Mucosa of stomach (tissue), 1 donor: ENCODE measurements at regions not wholly inside any gene's neighbourhood (a gene's known extent, or its start where the extent isn't known, plus 50 kb on each side); places are given as distances from the start of the nearest gene placed in this dataset.

Experiments
- H3K27me3 ChIP-seq: one replicate; pipeline ENCODE4 v1.7.0; 2013; ENCODE audit warnings: mild to moderate bottlenecking, low read length; ENCODE audit not compliant: control insufficient read depth, insufficient read depth
- H3K36me3 ChIP-seq: one replicate; pipeline ENCODE4 v1.7.0; 2013; ENCODE audit warnings: low read length; ENCODE audit not compliant: control insufficient read depth, insufficient read depth
- H3K4me1 ChIP-seq: one replicate; pipeline ENCODE4 v1.7.0; 2013; ENCODE audit warnings: mild to moderate bottlenecking, low read length; ENCODE audit not compliant: control insufficient read depth, insufficient read depth
- H3K4me3 ChIP-seq: one replicate; pipeline ENCODE4 v1.7.0; 2013; ENCODE audit warnings: low read length
- H3K9ac ChIP-seq: one replicate; pipeline ENCODE4 v1.7.0; 2013; ENCODE audit warnings: mild to moderate bottlenecking, low read length, moderate library complexity
- H3K9me3 ChIP-seq: one replicate; pipeline ENCODE4 v1.7.0; 2013; ENCODE audit warnings: mild to moderate bottlenecking, low read length, moderate library complexity; ENCODE audit not compliant: control insufficient read depth
- donor health status: Pancreatic carcinoma.

DNA sequence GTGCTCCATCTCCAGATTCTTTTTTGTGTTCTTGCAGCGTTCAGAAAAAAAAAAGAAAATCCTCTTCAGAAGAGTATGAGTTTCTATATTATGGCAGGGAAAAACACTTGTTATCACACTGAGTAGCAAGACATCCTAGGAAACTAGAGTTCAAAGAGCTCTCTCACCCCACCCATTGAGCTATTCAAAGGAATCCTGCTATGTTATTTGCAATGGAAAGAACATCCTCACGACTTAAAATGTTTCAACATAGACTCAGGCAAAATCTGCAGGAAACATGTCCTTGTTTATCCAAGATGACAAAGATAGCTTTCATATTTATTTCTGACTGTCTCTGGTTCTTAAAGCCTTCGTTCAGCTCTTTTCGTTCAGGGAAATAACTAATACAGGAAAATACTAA is 331.6 kb upstream of the ANO5 start:
- Histone ChIP-seq H3K9me3 (no peaks in the 10 kb centered on the region), H3K9ac (no peak overlapping the region), H3K36me3 (no peaks in the 10 kb centered on the region), H3K4me1 (no peaks in the 10 kb centered on the region), H3K4me3 (no peak overlapping the region), H3K27me3 (no peaks in the 10 kb centered on the region)

DNA sequence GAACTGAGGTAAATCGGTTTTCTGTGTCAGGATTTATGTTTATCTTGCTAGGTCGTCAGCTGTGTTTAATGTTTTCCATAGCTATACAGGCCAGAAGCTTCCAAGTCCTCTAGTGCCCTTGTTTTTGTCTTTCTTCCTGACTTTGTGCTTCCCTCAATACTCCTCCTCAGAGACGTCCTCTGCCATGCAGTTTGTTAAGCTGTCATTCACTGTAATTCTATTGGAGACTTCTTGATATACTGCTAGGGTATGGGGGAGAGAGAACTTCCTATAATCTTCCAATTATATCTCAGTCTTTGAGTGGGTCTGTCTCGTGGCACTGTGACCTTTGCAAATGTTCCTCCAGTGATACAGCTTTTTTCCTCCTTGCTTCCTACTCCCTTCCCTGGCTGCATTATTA is 327.3 kb upstream of the ANO5 start:
- H3K36me3 ChIP-seq = no peaks in the 10 kb centered on the region
- no peak overlapping the region for H3K4me3 ChIP-seq
- H3K9me3 ChIP-seq = no peaks in the 10 kb centered on the region
- no peak overlapping the region for H3K9ac ChIP-seq
- H3K27me3 ChIP-seq = no peaks in the 10 kb centered on the region
- no peaks in the 10 kb centered on the region for H3K4me1 ChIP-seq

DNA sequence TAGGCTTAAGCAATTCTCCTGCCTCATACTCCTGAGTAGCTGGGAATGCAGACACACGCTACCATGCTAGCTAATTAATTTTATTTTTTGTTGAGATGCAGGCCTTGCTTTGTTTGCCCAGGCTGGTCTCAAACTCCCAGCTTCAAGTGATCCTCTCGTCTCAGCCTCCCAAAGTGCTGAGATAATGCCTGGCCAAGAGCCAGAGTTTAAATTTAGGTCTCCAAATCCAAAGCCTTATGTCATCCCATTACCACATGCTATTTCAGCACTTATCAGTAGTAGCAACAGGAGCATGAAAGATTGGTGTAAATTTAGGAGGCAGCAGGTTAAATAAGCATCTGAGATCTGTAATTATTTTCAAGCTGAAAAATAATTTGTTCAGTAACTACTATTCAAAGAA is 326.1 kb upstream of the ANO5 start:
- no peak overlapping the region for H3K4me3 ChIP-seq
- H3K36me3 ChIP-seq = no peaks in the 10 kb centered on the region
- H3K9me3 ChIP-seq = no peaks in the 10 kb centered on the region
- no peaks in the 10 kb centered on the region for H3K27me3 ChIP-seq
- H3K9ac ChIP-seq = no peak overlapping the region
- H3K4me1 ChIP-seq = no peaks in the 10 kb centered on the region

DNA sequence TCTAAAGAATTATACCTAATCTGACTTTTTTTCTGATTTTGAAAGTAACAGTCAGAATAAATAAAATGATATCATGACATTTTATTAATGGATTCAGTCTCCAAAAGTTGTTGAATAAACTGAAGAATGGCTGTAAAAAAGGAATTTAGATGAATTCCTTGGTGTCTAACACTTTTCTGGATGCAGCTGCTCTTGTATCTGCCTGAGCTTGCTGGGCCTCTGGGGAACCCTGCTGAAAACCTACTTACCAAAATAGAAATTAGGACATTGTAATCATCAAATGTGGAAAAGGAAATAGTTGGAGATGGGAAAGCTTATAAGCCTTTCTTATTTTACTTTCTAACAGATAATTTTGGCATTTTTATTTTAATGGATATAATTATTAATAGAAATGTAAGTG is 315.7 kb upstream of the ANO5 start:
- H3K9me3 ChIP-seq = no peaks in the 10 kb centered on the region
- H3K36me3 ChIP-seq = no peaks in the 10 kb centered on the region
- no peaks in the 10 kb centered on the region for H3K4me1 ChIP-seq
- no peak overlapping the region for H3K9ac ChIP-seq
- no peak overlapping the region for H3K4me3 ChIP-seq
- H3K27me3 ChIP-seq = no peaks in the 10 kb centered on the region

DNA sequence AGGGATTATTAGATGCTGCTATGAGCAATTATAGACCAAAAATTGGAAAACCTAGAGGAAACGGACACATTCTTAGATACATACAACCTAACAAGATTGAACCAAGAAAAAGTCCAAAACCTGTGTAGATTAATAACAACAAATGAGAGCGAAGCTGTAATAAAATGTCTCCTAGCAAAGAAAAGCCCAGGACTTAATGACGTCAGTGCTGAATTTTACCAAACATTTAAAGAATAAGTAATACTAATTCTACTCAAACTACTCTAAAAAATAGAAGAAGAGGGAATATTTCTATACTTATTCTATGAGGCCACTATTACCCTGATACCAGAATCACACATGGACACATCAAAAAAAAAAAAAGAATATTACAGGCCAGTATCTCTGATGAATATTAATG is 309.5 kb upstream of the ANO5 start:
- no peaks in the 10 kb centered on the region for H3K27me3 ChIP-seq
- H3K9me3 ChIP-seq = no peaks in the 10 kb centered on the region
- no peaks in the 10 kb centered on the region for H3K4me1 ChIP-seq
- H3K4me3 ChIP-seq = no peak overlapping the region
- no peak overlapping the region for H3K9ac ChIP-seq
- H3K36me3 ChIP-seq = no peaks in the 10 kb centered on the region

DNA sequence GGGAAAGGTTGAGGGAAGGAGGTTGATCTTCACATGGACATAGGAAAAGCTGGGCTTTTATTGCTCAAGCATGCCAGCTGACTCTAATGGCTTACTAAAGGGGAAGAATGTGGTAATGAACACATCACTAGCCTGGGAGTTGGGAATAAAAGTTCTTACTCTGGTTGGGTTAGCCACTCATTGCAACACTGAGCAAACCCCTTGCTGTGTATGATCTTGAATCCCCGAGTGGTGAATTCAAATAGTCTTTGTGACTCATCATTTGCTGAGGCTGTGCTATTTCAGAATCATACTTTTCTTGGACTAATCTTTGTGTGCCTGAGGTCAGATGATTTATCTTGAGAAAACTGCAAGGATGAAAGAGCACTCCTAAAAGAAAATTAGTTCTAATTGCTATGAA is 304.1 kb upstream of the ANO5 start:
- Histone ChIP-seq H3K9ac (no peak overlapping the region), H3K4me1 (no peaks in the 10 kb centered on the region), H3K9me3 (no peaks in the 10 kb centered on the region), H3K36me3 (no peaks in the 10 kb centered on the region), H3K27me3 (no peaks in the 10 kb centered on the region), H3K4me3 (no peak overlapping the region)

DNA sequence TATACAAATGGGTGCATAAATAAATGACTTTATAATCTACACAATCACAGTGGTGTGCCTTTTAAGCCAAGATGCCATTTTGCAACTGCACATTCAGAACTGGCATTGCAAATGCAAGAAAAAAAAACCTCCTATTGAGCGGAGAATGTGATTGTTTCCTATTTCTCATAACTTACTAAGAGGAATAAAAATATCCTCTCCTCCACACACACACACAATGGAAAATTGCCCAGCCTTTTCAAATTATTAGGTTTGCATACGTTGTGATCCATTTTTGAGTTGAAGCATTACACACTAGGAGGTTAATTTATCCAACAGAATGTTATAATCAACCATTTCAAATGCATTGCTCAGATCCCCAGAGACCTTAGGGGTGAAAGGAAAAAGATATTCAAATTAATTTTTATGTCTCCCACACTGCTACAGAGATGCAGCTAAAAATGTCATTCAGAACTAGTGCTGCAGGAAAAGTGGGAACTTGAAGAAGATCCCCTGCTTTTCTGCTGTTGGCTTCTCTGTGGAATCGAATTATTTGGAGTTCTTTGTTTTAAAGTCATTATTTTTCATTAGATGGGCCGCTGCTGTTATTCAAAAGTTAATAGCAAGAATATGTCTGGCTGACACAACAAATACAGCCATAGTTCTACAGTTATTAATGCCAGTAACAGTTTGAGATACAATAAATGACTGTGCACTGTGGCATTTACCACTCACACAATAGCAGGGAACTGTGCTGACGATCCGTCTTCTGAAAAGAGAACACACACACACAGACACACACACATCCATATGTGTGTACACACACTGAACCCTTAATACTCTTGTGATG is 299.9 kb upstream of the ANO5 start:
- Histone ChIP-seq H3K9ac (no peak overlapping the region), H3K4me1 (no peaks in the 10 kb centered on the region), H3K27me3 (no peaks in the 10 kb centered on the region), H3K4me3 (no peak overlapping the region), H3K9me3 (no peaks in the 10 kb centered on the region), H3K36me3 (no peaks in the 10 kb centered on the region)

DNA sequence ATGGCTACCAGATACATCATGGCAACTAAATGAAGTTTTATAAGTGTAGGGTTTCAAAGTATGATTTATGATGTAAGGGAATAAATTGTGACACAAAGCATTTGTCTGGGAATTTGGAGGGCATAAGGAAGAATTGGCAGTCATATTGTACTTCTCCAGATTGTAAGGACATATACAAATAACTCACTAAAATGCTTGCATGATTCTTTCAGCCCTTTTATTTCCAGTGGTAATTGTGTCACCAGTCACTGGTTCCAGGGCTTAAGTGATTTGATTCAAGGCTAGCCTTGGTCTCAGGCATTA is 299.4 kb upstream of the ANO5 start:
- Histone ChIP-seq H3K27me3 (no peaks in the 10 kb centered on the region), H3K36me3 (no peaks in the 10 kb centered on the region), H3K4me1 (no peaks in the 10 kb centered on the region), H3K9me3 (no peaks in the 10 kb centered on the region), H3K4me3 (no peak overlapping the region), H3K9ac (no peak overlapping the region)

DNA sequence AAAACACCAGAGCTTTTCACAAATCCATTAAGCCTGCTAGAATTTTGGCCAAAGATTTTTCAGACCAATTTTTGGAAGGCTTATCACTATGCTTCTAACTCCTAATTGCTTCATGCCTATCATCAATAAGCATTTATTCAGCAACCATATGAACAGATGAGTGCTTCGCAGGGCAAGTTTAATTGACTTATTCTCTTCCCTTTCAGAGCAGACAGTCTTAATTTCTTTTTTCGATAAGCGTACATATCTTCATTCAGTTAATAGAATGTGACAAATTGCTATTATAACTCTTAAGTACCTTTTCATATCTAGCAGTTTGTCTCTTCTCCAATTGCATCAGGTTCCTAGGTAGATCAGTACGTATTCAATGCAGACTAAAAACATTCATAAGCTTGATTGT is 298.4 kb upstream of the ANO5 start:
- H3K4me3 ChIP-seq = no peak overlapping the region
- no peak overlapping the region for H3K9ac ChIP-seq
- no peaks in the 10 kb centered on the region for H3K27me3 ChIP-seq
- no peaks in the 10 kb centered on the region for H3K36me3 ChIP-seq
- no peaks in the 10 kb centered on the region for H3K9me3 ChIP-seq
- H3K4me1 ChIP-seq = no peaks in the 10 kb centered on the region

DNA sequence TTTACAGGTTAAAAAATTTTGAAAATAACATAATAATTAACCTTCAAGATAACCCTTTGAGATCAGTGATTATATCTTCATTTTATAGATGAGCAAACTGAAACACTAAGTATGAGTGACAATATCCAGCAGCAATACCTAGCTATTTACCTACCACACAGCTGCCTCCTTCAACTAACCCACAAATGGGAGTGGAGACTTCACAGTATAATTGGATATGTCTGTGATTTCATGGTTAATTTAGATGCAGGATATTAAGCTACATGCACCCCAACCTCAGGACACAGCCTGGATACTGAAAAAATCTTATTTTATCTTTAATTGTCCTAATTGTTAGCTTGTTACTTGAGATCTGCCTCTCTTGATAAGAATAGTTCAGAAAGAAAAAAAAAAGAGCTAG is 297.2 kb upstream of the ANO5 start:
- H3K9me3 ChIP-seq = no peaks in the 10 kb centered on the region
- no peaks in the 10 kb centered on the region for H3K36me3 ChIP-seq
- H3K4me3 ChIP-seq = no peak overlapping the region
- no peak overlapping the region for H3K9ac ChIP-seq
- H3K27me3 ChIP-seq = no peaks in the 10 kb centered on the region
- no peaks in the 10 kb centered on the region for H3K4me1 ChIP-seq

DNA sequence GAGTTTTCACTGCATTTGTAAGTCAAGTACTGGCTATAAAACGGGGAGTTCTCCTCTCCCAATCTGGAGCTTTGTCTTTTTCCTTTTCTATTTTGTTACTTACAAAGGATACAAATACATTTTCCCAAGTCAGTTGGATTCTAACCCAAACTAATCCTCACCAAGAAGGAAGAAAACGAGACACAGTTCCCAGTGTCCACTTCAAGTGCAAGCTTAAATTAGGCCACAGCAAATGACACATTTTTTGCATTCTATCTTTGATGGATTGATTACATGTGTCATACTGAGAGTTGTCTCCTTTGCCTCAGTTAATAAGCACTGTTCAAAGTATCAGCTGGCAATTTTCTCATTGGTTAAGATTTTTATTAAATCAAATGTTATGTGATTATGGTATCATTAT is 296.7 kb upstream of the ANO5 start:
- Histone ChIP-seq H3K4me1 (no peaks in the 10 kb centered on the region), H3K4me3 (no peak overlapping the region), H3K27me3 (no peaks in the 10 kb centered on the region), H3K9me3 (no peaks in the 10 kb centered on the region), H3K9ac (no peak overlapping the region), H3K36me3 (no peaks in the 10 kb centered on the region)

DNA sequence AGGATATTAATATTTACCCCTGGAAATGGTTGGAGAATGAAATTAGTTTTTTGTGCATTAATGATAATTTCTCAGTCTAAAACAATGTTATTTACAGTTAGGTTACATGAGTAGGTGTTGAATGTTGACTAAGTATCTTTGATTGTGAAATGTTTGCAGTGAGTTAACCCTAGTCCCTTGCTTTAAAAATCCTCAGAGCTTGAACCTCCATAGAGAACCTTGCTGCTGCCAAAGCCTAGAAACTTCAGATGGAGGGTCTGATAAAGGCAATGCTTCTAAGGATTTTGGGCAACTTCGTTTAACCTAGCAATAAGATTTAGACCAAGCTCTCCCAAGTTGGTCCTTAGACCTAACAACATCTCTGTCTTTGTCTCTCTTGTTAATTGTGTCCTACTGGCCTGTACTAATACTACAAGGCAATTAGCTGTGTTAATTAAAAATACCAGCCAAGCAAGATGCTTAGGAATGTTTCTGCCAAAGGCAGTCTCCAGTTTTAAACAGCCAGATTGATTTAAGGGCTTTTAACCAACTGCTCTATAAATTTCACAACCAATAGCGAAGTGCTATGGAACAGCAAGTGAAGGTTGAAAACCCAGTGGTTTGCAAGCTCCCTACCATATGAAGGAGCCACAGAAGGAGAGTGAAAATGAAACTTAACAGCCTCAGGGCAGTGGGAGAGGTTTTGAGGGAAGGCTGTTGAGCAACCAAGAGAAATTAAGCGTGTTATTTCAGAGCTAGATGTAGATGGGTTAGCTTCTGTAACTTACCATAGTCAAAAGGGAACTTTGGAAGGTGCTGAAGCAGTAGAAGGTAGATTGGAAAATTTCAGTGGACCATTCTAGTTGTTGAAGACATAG is 295.9 kb upstream of the ANO5 start:
- H3K9me3 ChIP-seq = no peaks in the 10 kb centered on the region
- no peak overlapping the region for H3K9ac ChIP-seq
- H3K36me3 ChIP-seq = no peaks in the 10 kb centered on the region

More for the DNA sequence above, 295.9 kb upstream of the ANO5 start:
- Histone ChIP-seq H3K27me3 (no peaks in the 10 kb centered on the region), H3K4me3 (no peak overlapping the region), H3K4me1 (no peaks in the 10 kb centered on the region)
